Activated CD4-positive, alpha-beta T cell treated with anti-CD3 and anti-CD28 coated beads for 24 hours (primary cell): ENCODE measurements at regions not wholly inside any gene's neighbourhood (a gene's known extent, or its start where the extent isn't known, plus 50 kb on each side); places are given as distances from the start of the nearest gene placed in this dataset.

Source experiments
- DNase-seq, 2 donors: peaks; one replicate each; pipeline ENCODE4 v3.0.0-alpha.2; 2020; ENCODE audit warnings: low read depth in 2 of 2

GRCh38 chr1:22264464-22265341 lies 121.8 kb upstream of the WNT4 start:
- no peak for DNase-seq

DNA sequence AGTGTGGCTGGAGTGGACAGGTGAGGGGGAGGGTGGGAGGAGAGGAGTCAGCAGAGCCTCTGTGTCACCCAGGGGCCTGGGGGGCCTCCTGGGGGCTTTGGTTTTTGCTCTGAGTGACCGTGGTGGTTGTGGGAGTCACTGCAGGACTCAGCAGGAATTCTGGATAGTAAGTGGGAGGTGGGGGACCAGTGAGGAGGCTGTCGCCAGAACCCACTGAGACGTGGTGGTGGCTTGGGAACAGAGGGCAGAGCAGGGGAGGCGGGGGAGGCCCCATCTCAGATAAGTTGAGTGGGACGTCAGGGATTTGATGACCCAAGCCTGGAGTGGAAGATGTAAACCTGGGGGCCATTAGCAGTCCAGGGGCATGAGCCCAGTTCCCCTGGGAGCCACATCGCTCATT lies 123.2 kb upstream of the WNT4 start:
- DNase-seq = no peak

GRCh38 chr1:22267413-22268175 lies 124.7 kb upstream of the WNT4 start:
- DNase-seq = no peak

GRCh38 chr1:22268327-22268726 lies 125.4 kb upstream of the WNT4 start:
- no peak for DNase-seq

DNA sequence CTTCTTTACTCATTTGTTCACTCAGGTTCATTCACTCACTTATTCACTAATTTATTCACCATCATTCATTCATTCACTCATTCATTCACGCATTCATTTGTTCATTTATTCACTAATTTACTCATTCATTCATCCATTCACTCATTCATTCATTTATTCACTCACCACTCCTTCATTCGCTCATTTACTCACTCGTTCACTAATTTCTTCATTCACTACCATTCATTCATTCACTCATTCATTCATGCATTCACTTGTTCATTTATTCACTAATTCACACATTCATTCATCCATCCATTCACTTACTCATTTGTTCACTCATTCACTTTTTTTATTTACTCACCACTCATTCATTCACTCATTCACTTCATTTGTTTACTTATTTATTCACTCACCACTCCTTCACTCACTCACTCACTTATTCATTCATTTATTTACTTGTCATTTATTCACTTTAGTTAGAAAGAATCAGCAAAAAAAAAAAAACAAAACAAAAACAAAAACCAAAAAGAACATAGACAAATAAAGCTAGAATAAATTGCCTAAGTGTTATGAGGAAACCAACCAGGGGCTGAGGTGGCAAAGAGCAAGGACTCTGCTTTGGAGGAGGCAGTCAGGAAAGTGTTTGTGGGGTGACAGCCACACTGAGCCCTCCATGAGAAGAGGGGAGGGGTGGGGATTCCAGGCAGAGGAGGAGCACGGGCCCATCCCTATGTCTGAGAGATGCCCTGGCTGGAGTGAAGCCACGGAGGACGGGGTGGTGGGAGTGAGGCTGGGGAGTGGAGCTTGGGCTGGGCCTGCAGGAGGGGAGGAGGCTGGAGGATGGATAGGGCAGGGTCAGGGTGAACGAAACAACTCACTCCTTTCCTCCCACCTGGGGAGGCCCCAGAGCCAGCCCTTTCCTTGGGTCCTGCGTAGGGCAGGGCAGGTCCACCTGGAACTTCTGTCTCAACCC lies 129.2 kb upstream of the WNT4 start:
- no peak for DNase-seq

GRCh38 chr1:22273686-22274681 lies 131.1 kb upstream of the WNT4 start:
- DNase-seq = no peak

DNA sequence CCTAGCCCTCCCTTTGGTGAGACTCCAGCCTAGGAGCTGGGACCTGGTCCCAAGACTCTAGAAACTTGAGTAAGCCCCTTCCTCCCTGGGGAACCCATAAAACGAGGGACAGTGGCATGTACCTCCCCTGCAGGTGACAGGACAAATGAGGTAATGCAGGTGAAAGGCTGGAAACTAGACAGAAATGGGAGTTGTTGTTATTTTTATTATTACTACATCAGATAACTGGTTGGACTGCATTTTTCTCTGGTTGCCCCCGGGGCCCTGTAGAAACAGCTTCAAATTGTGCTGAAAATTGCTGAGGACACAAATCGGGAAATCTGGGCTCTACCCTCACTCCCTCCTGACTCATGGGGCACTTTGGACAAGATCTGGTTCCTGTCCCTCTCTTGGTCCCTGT lies 132.3 kb upstream of the WNT4 start:
- no peak for DNase-seq

DNA sequence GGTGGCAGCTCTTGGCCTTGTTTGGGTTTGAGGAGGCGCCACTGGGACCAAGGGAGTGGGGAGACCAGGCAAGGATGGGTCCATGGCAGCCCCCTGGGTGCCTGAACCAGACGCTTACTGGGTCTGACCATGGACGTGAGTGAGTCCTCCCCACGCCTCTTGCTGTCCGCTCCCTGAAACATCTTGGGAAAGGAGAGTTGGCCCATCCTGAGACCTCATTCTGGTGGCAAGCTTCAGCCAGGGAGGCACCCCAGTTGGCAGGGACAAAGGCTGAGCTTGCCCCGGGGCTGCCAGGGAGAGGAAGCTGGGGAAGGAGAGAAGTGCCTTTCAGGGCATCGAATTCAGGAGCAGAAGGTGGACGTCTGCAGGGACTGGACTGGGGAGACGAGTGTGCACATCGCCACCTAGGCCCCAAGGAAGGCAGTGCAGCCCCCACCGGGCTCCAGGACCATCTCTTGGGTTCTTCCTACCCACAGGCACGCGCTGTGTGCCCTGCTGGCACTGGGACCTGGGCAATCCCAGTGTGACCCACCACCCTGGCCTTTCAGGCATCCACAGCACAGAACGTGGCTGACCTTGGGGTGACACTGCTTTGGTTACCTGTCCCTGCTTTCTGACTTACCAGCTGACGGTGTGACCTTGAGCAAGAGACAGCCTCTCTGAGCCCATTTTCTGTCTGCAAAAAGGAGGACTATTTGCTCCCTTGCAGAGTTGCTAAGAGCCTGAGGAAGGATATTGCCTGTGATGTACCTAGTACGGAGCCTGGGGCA lies 132.9 kb upstream of the WNT4 start:
- peak; percentile 26 to 32 for DNase-seq

GRCh38 chr1:22276396-22276748 lies 133.5 kb upstream of the WNT4 start:
- DNase-seq = no peak

DNA sequence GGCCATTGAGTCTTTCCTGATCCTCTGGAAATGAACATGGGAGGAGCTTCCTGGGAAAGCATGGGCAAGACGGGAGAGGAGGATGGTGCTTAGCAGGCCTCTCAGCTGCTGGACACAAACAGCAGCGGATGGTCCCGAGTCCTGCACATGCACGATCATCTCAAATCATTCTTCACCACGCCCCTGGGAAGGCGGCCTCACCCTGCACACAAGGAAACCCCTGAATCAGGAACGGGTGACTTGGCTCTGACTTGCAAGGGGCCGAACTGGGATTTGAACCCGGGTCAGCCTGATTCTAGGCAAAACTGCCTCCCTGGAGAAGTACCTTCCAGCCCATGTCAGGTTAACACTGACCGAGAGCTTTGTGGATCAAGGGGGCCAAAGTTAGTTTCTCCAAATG lies 134.8 kb upstream of the WNT4 start:
- DNase-seq = no peak

- no peak for DNase-seq
Observed at GRCh38 chr1:22279735-22280134, 136.8 kb upstream of the WNT4 start.

DNA sequence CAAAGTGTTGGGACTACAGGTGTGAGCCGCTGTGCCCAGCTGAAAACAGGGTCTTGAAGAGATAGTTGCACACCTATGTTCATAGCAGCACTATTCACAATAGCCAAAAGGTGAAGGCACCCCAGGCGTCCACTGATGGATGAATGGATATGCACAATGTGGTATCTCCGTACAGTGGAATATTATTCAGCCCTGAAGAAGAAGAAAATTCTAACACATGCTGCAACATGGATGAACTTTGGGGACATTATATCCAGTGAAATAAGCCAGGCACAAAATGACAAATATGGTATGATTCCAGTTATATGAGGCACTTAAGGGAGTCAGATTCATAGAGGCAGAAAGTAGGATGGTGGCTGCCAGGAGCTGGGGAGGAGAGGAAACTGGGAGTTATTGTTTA lies 137.6 kb upstream of the WNT4 start:
- DNase-seq = no peak

GRCh38 chr1:22281521-22282363 lies 138.8 kb upstream of the WNT4 start:
- DNase-seq = no peak

GRCh38 chr1:22282364-22282995 lies 139.6 kb upstream of the WNT4 start:
- no peak for DNase-seq

DNA sequence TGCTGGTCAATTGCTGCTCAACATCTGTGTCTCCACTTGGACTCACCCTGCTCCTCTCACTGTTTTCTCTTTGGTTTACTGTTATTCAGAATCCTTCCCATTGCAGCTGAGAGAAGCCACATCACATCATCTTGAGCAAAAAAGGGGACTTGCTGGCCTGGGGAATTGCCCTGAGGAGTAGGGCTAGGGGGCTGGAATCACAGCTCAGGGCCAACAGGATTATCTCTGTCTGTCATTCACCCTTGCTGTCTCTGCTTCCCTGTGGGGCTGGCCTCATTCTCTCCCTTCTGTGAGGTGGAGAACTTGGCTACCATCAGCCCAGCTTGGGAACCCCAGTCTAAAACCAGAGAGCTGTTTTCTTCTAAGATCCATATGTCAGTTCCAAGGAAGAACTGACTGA lies 140.7 kb upstream of the WNT4 start:
- DNase-seq = no peak

DNA sequence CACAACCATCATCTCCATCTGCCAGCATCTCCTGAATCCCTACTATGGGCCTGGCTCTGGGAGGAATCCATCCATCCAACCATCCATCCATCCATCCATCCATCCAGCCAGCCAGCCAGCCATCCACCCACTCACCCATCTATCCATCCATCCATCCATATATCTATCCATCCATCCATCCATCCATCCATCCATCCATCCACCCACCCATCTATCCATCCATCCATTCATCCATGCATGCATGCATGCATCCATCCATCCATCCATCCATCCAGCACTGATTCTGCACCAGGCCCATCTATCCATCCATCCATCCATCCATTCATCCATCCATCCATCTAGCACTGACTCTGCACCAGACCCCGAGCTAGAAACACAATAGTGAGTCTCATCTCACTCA lies 141.3 kb upstream of the WNT4 start:
- no peak for DNase-seq

DNA sequence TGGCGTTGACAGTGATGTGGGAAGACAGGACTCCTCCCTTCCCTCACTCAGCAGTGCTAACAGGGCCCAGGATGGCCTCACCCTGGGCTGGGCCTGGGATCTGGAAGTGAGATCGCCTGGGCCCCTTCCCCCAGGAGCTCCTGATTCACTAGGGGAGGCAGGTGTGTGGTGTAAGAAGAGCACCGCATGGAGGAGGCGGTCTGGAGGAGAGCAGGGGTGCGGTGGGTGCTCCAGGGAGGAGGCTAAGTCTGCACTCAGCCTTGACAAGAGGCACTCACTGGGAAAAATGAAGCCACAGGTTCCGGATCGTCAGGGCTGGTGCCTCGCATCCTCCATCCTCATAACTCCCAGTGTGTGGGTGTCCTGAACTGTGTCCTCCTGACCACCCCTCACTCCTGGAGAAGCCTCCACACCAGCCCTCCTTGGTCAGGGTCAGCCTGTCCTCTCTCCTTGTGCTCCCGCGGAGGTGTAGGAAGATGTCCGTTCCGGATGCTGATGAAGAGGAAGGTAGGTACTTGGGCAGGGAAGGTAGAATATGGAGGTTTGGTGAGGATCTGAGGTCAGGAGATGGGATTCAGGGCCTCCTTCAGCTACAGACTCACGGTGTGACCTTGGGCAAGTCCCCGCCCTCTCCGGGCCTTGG lies 142.1 kb upstream of the WNT4 start:
- DNase-seq = no peak
